ENCODE measurements at regions not wholly inside any gene's neighbourhood (a gene's known extent, or its start where the extent isn't known, plus 50 kb on each side); places are given as distances from the start of the nearest gene placed in this dataset.

DNA sequence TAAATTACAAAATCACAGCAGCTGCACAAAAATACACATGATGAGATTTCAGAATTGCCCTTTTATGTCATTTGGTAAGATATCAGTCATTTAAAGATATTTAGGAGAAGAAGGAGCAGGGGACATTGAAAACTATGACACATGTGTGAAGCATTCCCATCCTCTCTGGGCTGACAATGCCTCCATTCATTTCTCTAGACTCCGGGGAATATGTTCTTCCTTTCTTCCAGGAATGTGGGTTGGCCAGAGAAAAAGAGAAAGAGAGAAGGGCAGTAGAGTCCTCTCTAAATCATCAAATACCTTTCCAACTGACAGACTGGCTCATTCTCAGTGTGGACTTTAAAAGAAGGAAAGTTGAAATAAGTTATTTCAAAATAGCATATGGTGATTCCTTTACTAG, 205.6 kb upstream of the ADAMTSL1 start:
- H3K36me3 ChIP-seq = no peaks in the 10 kb centered on the region
- 0 to 10% methylated on average over 1 of the region's 1 CpG for WGBS, 2 donors
- H3K4me3 ChIP-seq = no peak overlapping the region
- no peaks in the 10 kb centered on the region for H3K27me3 ChIP-seq
- no peaks in the 10 kb centered on the region for H3K4me1 ChIP-seq
- no peak overlapping the region for H3K27ac ChIP-seq
- intact Hi-C loops (cut with DNase I) = loop anchor here (10.0 kb wide), 1 partner anchor 166 kb away; no protein-coding TSS in a partner anchor
- TF ChIP-seq POLR2A (IDR thresholded peaks at IDR 0.05) = no peak
- TF ChIP-seq, protein P1, sequence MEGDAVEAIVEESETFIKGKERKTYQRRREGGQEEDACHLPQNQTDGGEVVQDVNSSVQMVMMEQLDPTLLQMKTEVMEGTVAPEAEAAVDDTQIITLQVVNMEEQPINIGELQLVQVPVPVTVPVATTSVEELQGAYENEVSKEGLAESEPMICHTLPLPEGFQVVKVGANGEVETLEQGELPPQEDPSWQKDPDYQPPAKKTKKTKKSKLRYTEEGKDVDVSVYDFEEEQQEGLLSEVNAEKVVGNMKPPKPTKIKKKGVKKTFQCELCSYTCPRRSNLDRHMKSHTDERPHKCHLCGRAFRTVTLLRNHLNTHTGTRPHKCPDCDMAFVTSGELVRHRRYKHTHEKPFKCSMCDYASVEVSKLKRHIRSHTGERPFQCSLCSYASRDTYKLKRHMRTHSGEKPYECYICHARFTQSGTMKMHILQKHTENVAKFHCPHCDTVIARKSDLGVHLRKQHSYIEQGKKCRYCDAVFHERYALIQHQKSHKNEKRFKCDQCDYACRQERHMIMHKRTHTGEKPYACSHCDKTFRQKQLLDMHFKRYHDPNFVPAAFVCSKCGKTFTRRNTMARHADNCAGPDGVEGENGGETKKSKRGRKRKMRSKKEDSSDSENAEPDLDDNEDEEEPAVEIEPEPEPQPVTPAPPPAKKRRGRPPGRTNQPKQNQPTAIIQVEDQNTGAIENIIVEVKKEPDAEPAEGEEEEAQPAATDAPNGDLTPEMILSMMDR (IDR thresholded peaks at IDR 0.05) = no peak
- H3K9me3 ChIP-seq = peaks cover 0 to 10% (median 0%) of the 10 kb centered on the region in 3 donors
- no peak for DNase-seq

DNA sequence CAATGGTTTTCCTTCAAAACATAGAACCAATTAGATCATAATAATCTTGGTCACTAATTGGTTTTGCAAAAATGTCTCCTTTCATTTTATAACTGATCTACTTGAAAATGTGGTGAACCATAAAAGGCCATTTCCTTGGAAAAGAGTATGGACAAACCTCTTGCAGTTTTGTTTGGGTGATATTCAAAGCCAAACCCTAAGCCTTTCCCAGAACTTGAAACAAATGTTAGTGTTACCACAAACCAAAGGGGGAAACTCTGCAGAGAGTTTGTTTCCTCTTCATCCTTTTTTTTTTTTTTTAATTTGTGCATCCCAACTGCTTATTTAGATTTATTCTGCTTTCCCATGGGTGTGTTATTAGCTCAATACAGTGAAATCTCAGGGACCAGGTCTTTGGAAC, 204.4 kb upstream of the ADAMTSL1 start:
- TF ChIP-seq, protein P1 (IDR thresholded peaks at IDR 0.05) = no peak
- no peak for TF ChIP-seq POLR2A (IDR thresholded peaks at IDR 0.05)
- H3K9me3 ChIP-seq = peaks cover 0 to 11% (median 0%) of the 10 kb centered on the region in 3 donors

DNA sequence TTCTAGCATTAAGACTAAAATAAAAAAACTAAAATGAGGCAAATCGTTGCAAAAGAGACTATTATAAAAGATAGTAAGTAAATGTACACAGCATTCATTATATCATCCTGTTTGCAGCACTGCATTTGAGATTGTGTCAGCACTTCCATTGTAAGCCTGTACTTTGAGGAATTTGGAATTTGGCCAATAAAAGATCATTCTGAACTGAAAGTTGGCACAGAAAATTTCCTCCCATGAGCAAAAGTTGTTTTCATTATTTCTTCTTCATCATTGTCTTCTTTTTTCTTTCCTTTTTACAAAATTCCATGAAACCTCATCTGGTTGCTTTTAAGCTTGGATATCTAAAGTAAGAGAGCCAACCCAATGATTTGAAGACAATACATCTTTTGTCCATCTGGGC, 199.3 kb upstream of the ADAMTSL1 start:
- no peaks in the 10 kb centered on the region for H3K27me3 ChIP-seq
- no peak for TF ChIP-seq POLR2A (IDR thresholded peaks at IDR 0.05)
- TF ChIP-seq, protein P1 (IDR thresholded peaks at IDR 0.05) = no peak
- intact Hi-C loops (cut with DNase I) = no loop called here
- peaks cover 0 to 23% (median 0%) of the 10 kb centered on the region in 3 donors for H3K4me1 ChIP-seq
- H3K9me3 ChIP-seq = peaks cover 0 to 22% (median 7%) of the 10 kb centered on the region in 3 donors
- no peak overlapping the region for H3K4me3 ChIP-seq
- DNase-seq = no peak
- H3K36me3 ChIP-seq = no peaks in the 10 kb centered on the region
- peak overlapping the region in 2 of 4 donors; percentile 52 to 64 for H3K27ac ChIP-seq
- WGBS, 2 donors = 3 to 6% methylated on average over 1 of the region's 1 CpG

More for the DNA sequence above, 204.4 kb upstream of the ADAMTSL1 start:
- no peak for DNase-seq
- no peaks in the 10 kb centered on the region for H3K27me3 ChIP-seq
- no peak overlapping the region for H3K27ac ChIP-seq
- H3K36me3 ChIP-seq = no peaks in the 10 kb centered on the region
- intact Hi-C loops (cut with DNase I) = loop anchor here (10.0 kb wide), 1 partner anchor 165 kb away; no protein-coding TSS in a partner anchor
- H3K4me3 ChIP-seq = no peak overlapping the region
- H3K4me1 ChIP-seq = peaks cover 0 to 5% (median 0%) of the 10 kb centered on the region in 3 donors

DNA sequence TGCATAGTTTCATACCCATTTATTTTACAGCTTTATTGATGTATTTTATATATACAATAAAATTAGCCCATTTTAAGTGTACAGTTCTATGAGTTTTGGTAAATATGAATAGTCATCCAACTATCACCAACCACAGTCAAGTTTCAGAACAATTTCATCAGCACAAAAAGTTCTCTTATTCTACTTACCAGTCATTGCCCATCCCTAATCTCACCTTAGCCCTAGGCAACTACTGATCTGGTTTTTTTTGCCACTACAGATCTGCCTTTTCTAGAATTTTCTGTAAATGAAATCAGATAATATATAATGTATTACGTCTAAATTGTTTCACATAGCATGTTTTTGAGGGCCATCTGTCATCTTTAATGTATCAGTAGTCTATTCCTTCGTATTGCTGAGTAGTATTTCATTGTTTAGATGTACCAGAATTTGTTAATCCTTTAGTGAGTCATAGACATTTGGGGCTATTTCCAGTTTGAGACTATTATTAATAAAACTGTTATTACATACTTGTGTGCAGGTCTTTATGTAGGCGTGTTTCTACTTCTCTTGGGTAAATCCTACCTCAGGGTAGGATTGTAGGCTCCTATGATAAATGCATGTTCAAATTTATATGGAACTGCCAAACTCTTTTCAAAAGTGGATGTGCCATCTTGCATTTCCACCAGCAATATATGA, 198.5 kb upstream of the ADAMTSL1 start:
- no peaks in the 10 kb centered on the region for H3K27me3 ChIP-seq
- intact Hi-C loops (cut with DNase I) = no loop called here
- H3K36me3 ChIP-seq = no peaks in the 10 kb centered on the region
- WGBS, 2 donors = 27 to 53% methylated on average over 3 of the region's 3 CpGs
- no peak overlapping the region for H3K4me3 ChIP-seq
- H3K4me1 ChIP-seq = peaks cover 0 to 23% (median 0%) of the 10 kb centered on the region in 3 donors
- DNase-seq = no peak
- TF ChIP-seq, protein P1 (IDR thresholded peaks at IDR 0.05) = no peak
- TF ChIP-seq POLR2A (IDR thresholded peaks at IDR 0.05) = no peak
- peaks cover 0 to 22% (median 7%) of the 10 kb centered on the region in 3 donors for H3K9me3 ChIP-seq
- H3K27ac ChIP-seq = peak overlapping the region in 2 of 4 donors; percentile 52 to 64

DNA sequence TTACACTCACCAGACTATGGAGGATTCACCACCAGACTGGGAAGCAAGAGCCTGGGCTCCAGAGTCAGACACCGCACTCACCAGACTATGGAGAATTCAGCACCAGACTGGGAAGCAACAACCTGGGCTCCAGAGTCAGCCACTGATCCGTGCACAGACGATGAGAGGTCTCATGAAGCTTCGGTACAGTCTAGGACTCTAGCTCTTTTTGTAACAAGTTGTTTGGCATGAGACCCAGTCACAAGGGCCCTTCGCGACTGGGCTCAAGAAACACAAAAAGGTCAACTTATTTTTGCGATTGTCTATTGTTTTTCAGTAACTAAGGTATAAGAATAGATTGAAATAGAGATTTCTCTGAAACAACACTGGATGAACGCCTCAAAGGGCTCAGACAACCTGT, 192.7 kb upstream of the ADAMTSL1 start:
- Histone ChIP-seq H3K4me3 (no peak overlapping the region), H3K27ac (no peak overlapping the region), H3K4me1 (peaks cover 0 to under 1% (median 0%) of the 10 kb centered on the region in 3 donors), H3K36me3 (no peaks in the 10 kb centered on the region), H3K9me3 (peaks cover 0 to 10% (median 7%) of the 10 kb centered on the region in 3 donors), H3K27me3 (no peaks in the 10 kb centered on the region)
- intact Hi-C loops (cut with DNase I) = no loop called here
- WGBS, 2 donors = 86 to 94% methylated on average over 8 of the region's 8 CpGs
- TF ChIP-seq POLR2A (IDR thresholded peaks at IDR 0.05) = no peak
- TF ChIP-seq, protein P1 (IDR thresholded peaks at IDR 0.05) = no peak
- DNase-seq = no peak

Data from esophagus squamous epithelium (tissue), 5 donors.